HEK293 (cell line): ENCODE measurements at regions not wholly inside any gene's neighbourhood (a gene's known extent, or its start where the extent isn't known, plus 50 kb on each side); places are given as distances from the start of the nearest gene placed in this dataset.

Experiments
- CTCF ChIA-PET: fragments of 350-600 bp; formaldehyde crosslinking; extraction: SDS; loops from one replicate; lab custom pipeline; 2021; ENCODE audit warnings: antibody characterized with exemption; lab: Yijun Ruan, JAX
- POLR2A ChIA-PET: fragments of 300-600 bp; formaldehyde crosslinking; extraction: SDS; loops from one replicate; lab custom pipeline; 2020; ENCODE audit warnings: antibody characterized with exemption, inconsistent platforms; lab: Yijun Ruan, JAX
- H3K27ac ChIP-seq: fragments of 200-500 bp; sonication (Bioruptor generic); 2 replicates; pipeline ENCODE4 v1.5.1; 2014; ENCODE audit warnings: low read depth, low read length, control low read depth, inconsistent platforms; ENCODE audit errors: extremely low read depth
- H3K36me3 ChIP-seq, 2 experiments: fragments of 200-500 bp in 1 of 2; sonication (Bioruptor generic) in 1 of 2; 1 replicate in 1 of 2; 2 replicates in 1 of 2; pipeline ENCODE4 v1.5.1; 2014 to 2017; ENCODE audit warnings: inconsistent platforms in 2 of 2, low read length in 2 of 2; ENCODE audit not compliant: control insufficient read depth in 2 of 2, insufficient read depth in 1 of 2
- H3K4me1 ChIP-seq: fragments of 200-500 bp; sonication (Bioruptor generic); 2 replicates; pipeline ENCODE4 v1.5.1; 2014; ENCODE audit warnings: mild to moderate bottlenecking, low read length, inconsistent platforms; ENCODE audit not compliant: control insufficient read depth, insufficient read depth
- H3K4me3 ChIP-seq: 2 replicates; pipeline ENCODE4 v1.5.1; 2011; ENCODE audit warnings: low read depth, mild to moderate bottlenecking, control low read depth, low read length, moderate library complexity
- H3K9me3 ChIP-seq: fragments of 200-500 bp; sonication (Bioruptor generic); 2 replicates; pipeline ENCODE4 v1.5.1; 2014; ENCODE audit warnings: low read depth, low read length, inconsistent platforms; ENCODE audit not compliant: control insufficient read depth, insufficient read depth
- BCL11A ChIP-seq: fragments of 450-650 bp; formaldehyde crosslinking; IDR thresholded peaks from 2 replicates; pipeline ENCODE4 v1.5.1; 2016; ENCODE audit warnings: low read depth, missing biosample characterization, missing genetic modification characterization
- GLIS2 ChIP-seq: fragments of 450-650 bp; formaldehyde crosslinking; IDR thresholded peaks from 2 replicates; pipeline ENCODE4 v1.5.1; 2016; ENCODE audit warnings: missing biosample characterization, missing genetic modification characterization
- PRDM1 ChIP-seq: fragments of 450-650 bp; formaldehyde crosslinking; IDR thresholded peaks from 2 replicates; pipeline ENCODE4; 2016; ENCODE audit warnings: missing biosample characterization, missing genetic modification characterization
- REPIN1 ChIP-seq: fragments of 450-650 bp; formaldehyde crosslinking; IDR thresholded peaks from 2 replicates; pipeline ENCODE4 v1.5.1; 2017; ENCODE audit warnings: missing biosample characterization, missing genetic modification characterization, low read depth
- SCRT1 ChIP-seq: fragments of 450-650 bp; formaldehyde crosslinking; IDR thresholded peaks from 2 replicates; pipeline ENCODE4 v1.5.1; 2016; ENCODE audit warnings: missing biosample characterization, missing genetic modification characterization, borderline replicate concordance
- SP7 ChIP-seq: fragments of 450-650 bp; formaldehyde crosslinking; IDR thresholded peaks from 2 replicates; pipeline ENCODE4 v1.5.1; 2016; ENCODE audit warnings: missing biosample characterization, missing genetic modification characterization
- ZFP69B ChIP-seq: fragments of 450-650 bp; formaldehyde crosslinking; IDR thresholded peaks from 2 replicates; pipeline ENCODE4 v1.5.1; 2016; ENCODE audit warnings: missing biosample characterization, missing genetic modification characterization
- ZNF155 ChIP-seq: fragments of 450-650 bp; formaldehyde crosslinking; IDR thresholded peaks from 2 replicates; pipeline ENCODE4 v1.5.1; 2016; ENCODE audit warnings: missing biosample characterization, missing genetic modification characterization
- ZNF175 ChIP-seq: fragments of 450-650 bp; formaldehyde crosslinking; IDR thresholded peaks from 2 replicates; pipeline ENCODE4 v1.5.1; 2016; ENCODE audit warnings: missing biosample characterization, missing genetic modification characterization
- ZNF211 ChIP-seq: fragments of 450-650 bp; formaldehyde crosslinking; IDR thresholded peaks from 2 replicates; pipeline ENCODE4 v1.5.1; 2016; ENCODE audit warnings: low read depth, missing biosample characterization, missing genetic modification characterization
- ZNF23 ChIP-seq: fragments of 450-650 bp; formaldehyde crosslinking; IDR thresholded peaks from 2 replicates; pipeline ENCODE4 v1.5.1; 2016; ENCODE audit warnings: missing biosample characterization, missing genetic modification characterization, borderline replicate concordance
- ZNF394 ChIP-seq: fragments of 450-650 bp; formaldehyde crosslinking; IDR thresholded peaks from 2 replicates; pipeline ENCODE4 v1.5.1; 2016; ENCODE audit warnings: missing biosample characterization, missing genetic modification characterization, mild to moderate bottlenecking, moderate library complexity, borderline replicate concordance
- ZNF423 ChIP-seq: fragments of 450-650 bp; formaldehyde crosslinking; IDR thresholded peaks from 2 replicates; pipeline ENCODE4 v1.5.1; 2016; ENCODE audit warnings: missing biosample characterization, missing genetic modification characterization
- ZNF624 ChIP-seq: fragments of 450-650 bp; formaldehyde crosslinking; IDR thresholded peaks from 2 replicates; pipeline ENCODE4 v1.5.1; 2017; ENCODE audit warnings: missing biosample characterization, missing genetic modification characterization
- ZXDB ChIP-seq: fragments of 450-650 bp; formaldehyde crosslinking; IDR thresholded peaks from 2 replicates; pipeline ENCODE4 v1.5.1; 2016; ENCODE audit warnings: missing biosample characterization, missing genetic modification characterization
- TF ChIP-seq, protein P1 (sequence below): fragments of 450-650 bp; formaldehyde crosslinking; IDR thresholded peaks from 2 replicates; pipeline ENCODE4; 2016; ENCODE audit warnings: missing biosample characterization, missing genetic modification characterization
- TF ChIP-seq, protein P2 (sequence below): fragments of 450-650 bp; formaldehyde crosslinking; IDR thresholded peaks from 2 replicates; pipeline ENCODE4 v1.5.1; 2016; ENCODE audit warnings: missing biosample characterization, missing genetic modification characterization, low read depth
- TF ChIP-seq, protein P3 (sequence below): fragments of 450-650 bp; formaldehyde crosslinking; IDR thresholded peaks from 2 replicates; pipeline ENCODE4 v1.5.1; 2016; ENCODE audit warnings: missing biosample characterization, missing genetic modification characterization
- TF ChIP-seq, protein P4 (sequence below): fragments of 450-650 bp; formaldehyde crosslinking; IDR thresholded peaks from 2 replicates; pipeline ENCODE4 v1.5.1; 2016; ENCODE audit warnings: missing biosample characterization, missing genetic modification characterization, borderline replicate concordance
- TF ChIP-seq, protein P5 (sequence below): fragments of 450-650 bp; formaldehyde crosslinking; IDR thresholded peaks from 2 replicates; pipeline ENCODE4 v1.5.1; 2017; ENCODE audit warnings: missing biosample characterization, missing genetic modification characterization
- TF ChIP-seq, protein P6 (sequence below): fragments of 450-650 bp; formaldehyde crosslinking; IDR thresholded peaks from 2 replicates; pipeline ENCODE4 v1.5.1; 2016; ENCODE audit warnings: missing biosample characterization, missing genetic modification characterization
- TF ChIP-seq, protein P7 (sequence below): fragments of 450-650 bp; formaldehyde crosslinking; IDR thresholded peaks from 2 replicates; pipeline ENCODE4 v1.5.1; 2017; ENCODE audit warnings: missing biosample characterization, mild to moderate bottlenecking, missing genetic modification characterization, moderate library complexity

DNA sequence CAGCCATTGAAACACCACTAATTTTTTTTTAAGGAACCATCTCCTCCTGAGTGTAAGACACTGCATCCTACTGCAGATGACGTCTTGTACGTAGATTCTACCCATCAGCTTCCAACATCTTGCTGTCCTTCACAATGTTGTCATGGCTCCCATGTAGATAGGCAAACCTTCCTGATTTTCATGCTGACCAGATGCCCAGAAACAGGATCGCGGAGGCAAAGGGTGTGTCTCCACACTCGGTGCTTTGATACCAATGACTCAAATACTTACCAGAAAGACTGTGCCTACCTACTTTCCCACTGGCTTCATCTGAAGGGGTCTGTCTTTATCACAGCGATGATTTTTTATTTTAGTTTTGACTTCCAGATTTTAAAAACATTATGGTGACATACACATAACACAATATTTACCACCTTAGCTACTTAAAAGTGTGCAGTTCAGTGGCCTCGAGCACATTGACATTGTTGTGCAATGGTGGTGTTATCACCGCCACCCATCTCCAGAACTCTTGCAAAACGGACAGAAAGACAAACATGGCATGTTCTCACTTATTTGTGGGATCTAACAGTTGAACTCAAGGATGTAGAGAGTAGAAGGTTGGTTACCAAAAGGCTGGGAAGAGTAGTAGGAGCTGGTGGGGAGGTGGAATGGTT, 94.0 kb upstream of the PEG3 start:
- Histone ChIP-seq H3K4me3 (no peak overlapping the region), H3K9me3 (no peaks in the 10 kb centered on the region), H3K27ac (no peak overlapping the region), H3K4me1 (no peaks in the 10 kb centered on the region), H3K36me3 (no peaks in the 10 kb centered on the region)
- TF ChIP-seq ZNF624 (tag by site-specific recombination) (no peak), ZNF155 (no peak), SCRT1 (tag by site-specific recombination) (no peak), ZNF175 (tag by site-specific recombination) (no peak), ZNF394 (no peak), ZXDB (no peak), ZFP69B (no peak), ZNF211 (tag by site-specific recombination) (no peak), BCL11A (tag by site-specific recombination) (no peak), REPIN1 (no peak)
- TF ChIP-seq, protein P1, sequence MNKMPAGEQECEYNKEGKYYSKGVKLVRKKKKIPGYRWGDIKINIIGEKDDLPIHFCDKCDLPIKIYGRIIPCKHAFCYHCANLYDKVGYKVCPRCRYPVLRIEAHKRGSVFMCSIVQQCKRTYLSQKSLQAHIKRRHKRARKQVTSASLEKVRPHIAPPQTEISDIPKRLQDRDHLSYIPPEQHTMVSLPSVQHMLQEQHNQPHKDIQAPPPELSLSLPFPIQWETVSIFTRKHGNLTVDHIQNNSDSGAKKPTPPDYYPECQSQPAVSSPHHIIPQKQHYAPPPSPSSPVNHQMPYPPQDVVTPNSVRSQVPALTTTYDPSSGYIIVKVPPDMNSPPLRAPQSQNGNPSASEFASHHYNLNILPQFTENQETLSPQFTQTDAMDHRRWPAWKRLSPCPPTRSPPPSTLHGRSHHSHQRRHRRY (tag by site-specific recombination): no peak
- TF ChIP-seq, protein P2, sequence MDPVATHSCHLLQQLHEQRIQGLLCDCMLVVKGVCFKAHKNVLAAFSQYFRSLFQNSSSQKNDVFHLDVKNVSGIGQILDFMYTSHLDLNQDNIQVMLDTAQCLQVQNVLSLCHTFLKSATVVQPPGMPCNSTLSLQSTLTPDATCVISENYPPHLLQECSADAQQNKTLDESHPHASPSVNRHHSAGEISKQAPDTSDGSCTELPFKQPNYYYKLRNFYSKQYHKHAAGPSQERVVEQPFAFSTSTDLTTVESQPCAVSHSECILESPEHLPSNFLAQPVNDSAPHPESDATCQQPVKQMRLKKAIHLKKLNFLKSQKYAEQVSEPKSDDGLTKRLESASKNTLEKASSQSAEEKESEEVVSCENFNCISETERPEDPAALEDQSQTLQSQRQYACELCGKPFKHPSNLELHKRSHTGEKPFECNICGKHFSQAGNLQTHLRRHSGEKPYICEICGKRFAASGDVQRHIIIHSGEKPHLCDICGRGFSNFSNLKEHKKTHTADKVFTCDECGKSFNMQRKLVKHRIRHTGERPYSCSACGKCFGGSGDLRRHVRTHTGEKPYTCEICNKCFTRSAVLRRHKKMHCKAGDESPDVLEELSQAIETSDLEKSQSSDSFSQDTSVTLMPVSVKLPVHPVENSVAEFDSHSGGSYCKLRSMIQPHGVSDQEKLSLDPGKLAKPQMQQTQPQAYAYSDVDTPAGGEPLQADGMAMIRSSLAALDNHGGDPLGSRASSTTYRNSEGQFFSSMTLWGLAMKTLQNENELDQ (tag by site-specific recombination): no peak
- TF ChIP-seq, protein P3, sequence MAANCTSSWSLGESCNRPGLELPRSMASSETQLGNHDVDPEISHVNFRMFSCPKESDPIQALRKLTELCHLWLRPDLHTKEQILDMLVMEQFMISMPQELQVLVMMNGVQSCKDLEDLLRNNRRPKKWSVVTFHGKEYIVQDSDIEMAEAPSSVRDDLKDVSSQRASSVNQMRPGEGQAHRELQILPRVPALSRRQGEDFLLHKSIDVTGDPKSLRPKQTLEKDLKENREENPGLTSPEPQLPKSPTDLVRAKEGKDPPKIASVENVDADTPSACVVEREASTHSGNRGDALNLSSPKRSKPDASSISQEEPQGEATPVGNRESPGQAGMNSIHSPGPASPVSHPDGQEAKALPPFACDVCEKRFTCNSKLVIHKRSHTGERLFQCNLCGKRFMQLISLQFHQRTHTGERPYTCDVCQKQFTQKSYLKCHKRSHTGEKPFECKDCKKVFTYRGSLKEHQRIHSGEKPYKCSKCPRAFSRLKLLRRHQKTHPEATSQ: no peak
- TF ChIP-seq, protein P4, sequence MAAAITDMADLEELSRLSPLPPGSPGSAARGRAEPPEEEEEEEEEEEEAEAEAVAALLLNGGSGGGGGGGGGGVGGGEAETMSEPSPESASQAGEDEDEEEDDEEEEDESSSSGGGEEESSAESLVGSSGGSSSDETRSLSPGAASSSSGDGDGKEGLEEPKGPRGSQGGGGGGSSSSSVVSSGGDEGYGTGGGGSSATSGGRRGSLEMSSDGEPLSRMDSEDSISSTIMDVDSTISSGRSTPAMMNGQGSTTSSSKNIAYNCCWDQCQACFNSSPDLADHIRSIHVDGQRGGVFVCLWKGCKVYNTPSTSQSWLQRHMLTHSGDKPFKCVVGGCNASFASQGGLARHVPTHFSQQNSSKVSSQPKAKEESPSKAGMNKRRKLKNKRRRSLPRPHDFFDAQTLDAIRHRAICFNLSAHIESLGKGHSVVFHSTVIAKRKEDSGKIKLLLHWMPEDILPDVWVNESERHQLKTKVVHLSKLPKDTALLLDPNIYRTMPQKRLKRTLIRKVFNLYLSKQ (tag by site-specific recombination): no peak
- ChIA-PET CTCF (no interaction called here), POLR2A (no interaction called here)

DNA sequence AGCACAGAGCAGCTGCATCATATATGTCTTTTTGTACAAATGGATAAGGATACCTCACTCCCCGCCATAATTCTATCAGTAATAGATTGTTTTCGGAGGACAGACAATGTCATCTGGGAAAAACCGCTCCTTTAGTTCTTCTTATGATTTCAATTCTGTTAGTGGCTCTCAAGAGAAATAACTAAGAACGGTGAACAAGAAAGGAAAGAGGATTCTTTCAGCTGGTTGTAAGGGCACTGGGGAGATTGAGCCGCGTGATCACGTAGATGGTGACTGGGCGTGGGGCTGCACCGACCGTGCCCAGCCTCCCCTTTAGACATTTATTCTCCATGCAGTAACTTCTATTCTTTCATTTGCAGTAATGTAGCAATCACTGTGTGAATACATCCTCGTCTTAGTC, 99.4 kb upstream of the PEG3 start:
- ChIA-PET CTCF (interaction anchor here (0.7 kb wide), 1 partner anchor 834 kb away, joined by 4 read pairs; no protein-coding TSS in a partner anchor), POLR2A (no interaction called here)
- Histone ChIP-seq H3K9me3 (no peaks in the 10 kb centered on the region; the same call in 1 of the 2 replicates), H3K4me1 (no peaks in the 10 kb centered on the region), H3K36me3 (no peaks in the 10 kb centered on the region), H3K4me3 (no peak overlapping the region), H3K27ac (no peak overlapping the region)
- TF ChIP-seq, protein P5, sequence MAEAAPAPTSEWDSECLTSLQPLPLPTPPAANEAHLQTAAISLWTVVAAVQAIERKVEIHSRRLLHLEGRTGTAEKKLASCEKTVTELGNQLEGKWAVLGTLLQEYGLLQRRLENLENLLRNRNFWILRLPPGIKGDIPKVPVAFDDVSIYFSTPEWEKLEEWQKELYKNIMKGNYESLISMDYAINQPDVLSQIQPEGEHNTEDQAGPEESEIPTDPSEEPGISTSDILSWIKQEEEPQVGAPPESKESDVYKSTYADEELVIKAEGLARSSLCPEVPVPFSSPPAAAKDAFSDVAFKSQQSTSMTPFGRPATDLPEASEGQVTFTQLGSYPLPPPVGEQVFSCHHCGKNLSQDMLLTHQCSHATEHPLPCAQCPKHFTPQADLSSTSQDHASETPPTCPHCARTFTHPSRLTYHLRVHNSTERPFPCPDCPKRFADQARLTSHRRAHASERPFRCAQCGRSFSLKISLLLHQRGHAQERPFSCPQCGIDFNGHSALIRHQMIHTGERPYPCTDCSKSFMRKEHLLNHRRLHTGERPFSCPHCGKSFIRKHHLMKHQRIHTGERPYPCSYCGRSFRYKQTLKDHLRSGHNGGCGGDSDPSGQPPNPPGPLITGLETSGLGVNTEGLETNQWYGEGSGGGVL: no peak
- TF ChIP-seq, protein P6, sequence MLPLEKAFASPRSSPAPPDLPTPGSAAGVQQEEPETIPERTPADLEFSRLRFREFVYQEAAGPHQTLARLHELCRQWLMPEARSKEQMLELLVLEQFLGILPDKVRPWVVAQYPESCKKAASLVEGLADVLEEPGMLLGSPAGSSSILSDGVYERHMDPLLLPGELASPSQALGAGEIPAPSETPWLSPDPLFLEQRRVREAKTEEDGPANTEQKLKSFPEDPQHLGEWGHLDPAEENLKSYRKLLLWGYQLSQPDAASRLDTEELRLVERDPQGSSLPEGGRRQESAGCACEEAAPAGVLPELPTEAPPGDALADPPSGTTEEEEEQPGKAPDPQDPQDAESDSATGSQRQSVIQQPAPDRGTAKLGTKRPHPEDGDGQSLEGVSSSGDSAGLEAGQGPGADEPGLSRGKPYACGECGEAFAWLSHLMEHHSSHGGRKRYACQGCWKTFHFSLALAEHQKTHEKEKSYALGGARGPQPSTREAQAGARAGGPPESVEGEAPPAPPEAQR (tag by site-specific recombination): no peak
- TF ChIP-seq, protein P7, sequence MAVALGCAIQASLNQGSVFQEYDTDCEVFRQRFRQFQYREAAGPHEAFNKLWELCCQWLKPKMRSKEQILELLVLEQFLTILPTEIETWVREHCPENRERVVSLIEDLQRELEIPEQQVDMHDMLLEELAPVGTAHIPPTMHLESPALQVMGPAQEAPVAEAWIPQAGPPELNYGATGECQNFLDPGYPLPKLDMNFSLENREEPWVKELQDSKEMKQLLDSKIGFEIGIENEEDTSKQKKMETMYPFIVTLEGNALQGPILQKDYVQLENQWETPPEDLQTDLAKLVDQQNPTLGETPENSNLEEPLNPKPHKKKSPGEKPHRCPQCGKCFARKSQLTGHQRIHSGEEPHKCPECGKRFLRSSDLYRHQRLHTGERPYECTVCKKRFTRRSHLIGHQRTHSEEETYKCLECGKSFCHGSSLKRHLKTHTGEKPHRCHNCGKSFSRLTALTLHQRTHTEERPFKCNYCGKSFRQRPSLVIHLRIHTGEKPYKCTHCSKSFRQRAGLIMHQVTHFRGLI (tag by site-specific recombination): no peak
- no peak for TF ChIP-seq ZNF423
- no peak for TF ChIP-seq SP7 (tag by site-specific recombination)
- TF ChIP-seq GLIS2 (tag by site-specific recombination): no peak
- TF ChIP-seq ZNF23 (tag by site-specific recombination): no peak
- TF ChIP-seq PRDM1 (tag by site-specific recombination): no peak
